Hepatocyte (in vitro differentiated cells): ENCODE measurements at regions not wholly inside any gene's neighbourhood (a gene's known extent, or its start where the extent isn't known, plus 50 kb on each side); places are given as distances from the start of the nearest gene placed in this dataset.

Source experiments
- DNase-seq: peaks from one replicate; pipeline ENCODE4 v3.0.0-alpha.2; 2016; ENCODE audit warnings: low spot score
- H2AFZ ChIP-seq: fragments of 200-600 bp; sonication (generic); 2 replicates; pipeline ENCODE4 v1.6.0; 2016; ENCODE audit warnings: antibody characterized with exemption, mild to moderate bottlenecking
- H3K27ac ChIP-seq: fragments of 200-600 bp; sonication (generic); 2 replicates; pipeline ENCODE4 v1.5.1; 2016; ENCODE audit warnings: mild to moderate bottlenecking
- H3K27me3 ChIP-seq: fragments of 200-600 bp; sonication (generic); 2 replicates; pipeline ENCODE4 v1.6.1; 2016
- H3K36me3 ChIP-seq: fragments of 200-600 bp; sonication (generic); replicated peaks from 2 replicates; pipeline ENCODE4 v1.5.1; 2016; ENCODE audit warnings: low read depth; ENCODE audit not compliant: insufficient read depth
- H3K4me1 ChIP-seq: fragments of 200-600 bp; sonication (generic); 2 replicates; pipeline ENCODE4 v1.5.1; 2016; ENCODE audit warnings: mild to moderate bottlenecking, moderate library complexity; ENCODE audit not compliant: insufficient read depth
- H3K4me2 ChIP-seq: fragments of 200-600 bp; sonication (generic); 2 replicates; pipeline ENCODE4 v1.6.0; 2016
- H3K4me3 ChIP-seq: fragments of 200-600 bp; sonication (generic); 2 replicates; pipeline ENCODE4 v1.5.1; 2016; ENCODE audit warnings: mild to moderate bottlenecking
- H3K79me2 ChIP-seq: fragments of 200-600 bp; sonication (generic); 2 replicates; pipeline ENCODE4 v1.6.0; 2017; ENCODE audit warnings: mild to moderate bottlenecking
- H3K9me2 ChIP-seq: fragments of 200-600 bp; sonication (generic); replicated peaks from 2 replicates; pipeline ENCODE4 v1.6.0; 2017; ENCODE audit warnings: mild to moderate bottlenecking; ENCODE audit not compliant: insufficient read depth
- H3K9me3 ChIP-seq: fragments of 200-600 bp; sonication (generic); 2 replicates; pipeline ENCODE4 v1.5.1; 2016; ENCODE audit warnings: low read depth, mild to moderate bottlenecking
- H4K20me1 ChIP-seq: fragments of 200-600 bp; sonication (generic); 2 replicates; pipeline ENCODE4 v1.6.0; 2016; ENCODE audit warnings: mild to moderate bottlenecking; ENCODE audit not compliant: insufficient read depth, poor library complexity, severe bottlenecking
- CTCF ChIP-seq: fragments of 200-600 bp; sonication (generic); IDR thresholded peaks from 2 replicates; pipeline ENCODE4 v1.5.1; 2016; ENCODE audit warnings: antibody characterized with exemption, mild to moderate bottlenecking; ENCODE audit not compliant: poor library complexity
- EZH2 ChIP-seq: fragments of 200-600 bp; sonication (generic); IDR thresholded peaks from 2 replicates; pipeline ENCODE4 v1.6.1; 2016; ENCODE audit warnings: antibody characterized with exemption, mild to moderate bottlenecking, borderline replicate concordance
- EZH2phosphoT487 ChIP-seq: fragments of 200-600 bp; sonication (generic); IDR thresholded peaks from one replicate; pipeline ENCODE4 v1.6.1; 2018; ENCODE audit warnings: antibody characterized with exemption, mild to moderate bottlenecking, low read depth, moderate library complexity; ENCODE audit not compliant: unreplicated experiment, severe bottlenecking
- WGBS: methylation state at CpG from one replicate; pipeline ENCODE4 v1.1.6; 2016; ENCODE audit warnings: low lambda C conversion rate; ENCODE audit errors: missing lambda C conversion rate; 5-methylcytosine and 5-hydroxymethylcytosine counted together

GRCh38 chr14:89723930-89724627 lies 230.5 kb downstream of the EFCAB11 start:
- H2AFZ ChIP-seq = no peak overlapping the region
- H3K4me1 ChIP-seq = peaks cover 9% of the 10 kb centered on the region
- 50% methylated on average over 7 of the region's 7 CpGs for whole genome bisulfite sequencing
- no peaks in the 10 kb centered on the region for H3K36me3 ChIP-seq
- H3K4me3 ChIP-seq = no peak overlapping the region
- TF ChIP-seq EZH2 (no peak), CTCF (no peak), EZH2phosphoT487 (no peak)
- H3K27me3 ChIP-seq = no peaks in the 10 kb centered on the region
- H3K4me2 ChIP-seq = peak overlapping the region; percentile 61
- H4K20me1 ChIP-seq = no peaks in the 10 kb centered on the region
- no peak overlapping the region for H3K27ac ChIP-seq
- no peaks in the 10 kb centered on the region for H3K79me2 ChIP-seq
- no peaks in the 10 kb centered on the region for H3K9me2 ChIP-seq
- no peak for DNase-seq
- H3K9me3 ChIP-seq = no peaks in the 10 kb centered on the region

GRCh38 chr14:89721956-89722355 lies 232.6 kb downstream of the EFCAB11 start:
- H3K27ac ChIP-seq = no peak overlapping the region
- 76% methylated on average over 6 of the region's 6 CpGs for WGBS
- no peaks in the 10 kb centered on the region for H4K20me1 ChIP-seq
- TF ChIP-seq EZH2 (no peak), CTCF (no peak), EZH2phosphoT487 (no peak)
- peaks cover 9% of the 10 kb centered on the region for H3K4me1 ChIP-seq
- no peak overlapping the region for H3K4me2 ChIP-seq
- H3K9me3 ChIP-seq = no peaks in the 10 kb centered on the region
- H3K4me3 ChIP-seq = no peak overlapping the region
- no peaks in the 10 kb centered on the region for H3K9me2 ChIP-seq
- H2AFZ ChIP-seq = no peak overlapping the region
- H3K36me3 ChIP-seq = no peaks in the 10 kb centered on the region
- H3K79me2 ChIP-seq = no peaks in the 10 kb centered on the region
- H3K27me3 ChIP-seq = no peaks in the 10 kb centered on the region
- DNase-seq = no peak

- Histone ChIP-seq H3K27ac (no peak overlapping the region), H3K9me3 (no peaks in the 10 kb centered on the region), H4K20me1 (no peaks in the 10 kb centered on the region), H3K4me3 (no peak overlapping the region), H3K27me3 (no peaks in the 10 kb centered on the region), H3K79me2 (no peaks in the 10 kb centered on the region), H2AFZ (no peak overlapping the region), H3K9me2 (no peaks in the 10 kb centered on the region), H3K36me3 (no peaks in the 10 kb centered on the region), H3K4me2 (no peak overlapping the region), H3K4me1 (peaks cover 9% of the 10 kb centered on the region)
- WGBS = 76% methylated on average over 11 of the region's 11 CpGs
- TF ChIP-seq EZH2phosphoT487 (no peak), EZH2 (no peak), CTCF (no peak)
- no peak for DNase-seq
Observed at GRCh38 chr14:89720741-89721729, 233.5 kb downstream of the EFCAB11 start.
